MCF 10A (cell line): ENCODE measurements at regions not wholly inside any gene's neighbourhood (a gene's known extent, or its start where the extent isn't known, plus 50 kb on each side); places are given as distances from the start of the nearest gene placed in this dataset.

Source experiments
- BruUV-seq: library from RNA; stranded (reverse); fragments of 400-500 nt; replicated peaks from 2 replicates; lab custom pipeline; 2021; lab: Mats Ljungman, UMichigan
- CTCF ChIA-PET: fragments of 300-600 bp; sonication (Branson Sonifier 250); formaldehyde crosslinking; extraction: SDS; loops from one replicate; lab custom pipeline; 2021; ENCODE audit warnings: antibody characterized with exemption, inconsistent platforms; lab: Yijun Ruan, JAX
- POLR2A ChIA-PET: fragments of 300-600, 350-650 bp; sonication (Branson Sonifier 250); formaldehyde crosslinking; extraction: SDS; loops from one replicate; lab custom pipeline; 2020; ENCODE audit warnings: antibody characterized with exemption, inconsistent platforms; lab: Yijun Ruan, JAX
- DNase-seq: peaks from one replicate; pipeline ENCODE4 v3.0.0-alpha.2; 2018; ENCODE audit not compliant: unreplicated experiment
- H3K27ac Mint-ChIP-seq: one replicate; pipeline ENCODE4 v1.8.0; 2022; ENCODE audit warnings: mild to moderate bottlenecking, low read depth, mixed read lengths; ENCODE audit not compliant: unreplicated experiment
- H3K27me3 Mint-ChIP-seq: one replicate; pipeline ENCODE4 v1.8.0; 2022; ENCODE audit warnings: mixed read lengths; ENCODE audit not compliant: insufficient read depth, unreplicated experiment
- H3K36me3 Mint-ChIP-seq: one replicate; pipeline ENCODE4 v1.8.0; 2022; ENCODE audit warnings: mild to moderate bottlenecking, moderate library complexity, mixed read lengths; ENCODE audit not compliant: insufficient read depth, unreplicated experiment
- H3K4me1 Mint-ChIP-seq: one replicate; pipeline ENCODE4 v1.8.0; 2022; ENCODE audit warnings: mixed read lengths; ENCODE audit not compliant: insufficient read depth, unreplicated experiment
- H3K4me3 Mint-ChIP-seq: one replicate; pipeline ENCODE4 v1.8.0; 2022; ENCODE audit warnings: mild to moderate bottlenecking, moderate library complexity, mixed read lengths; ENCODE audit not compliant: unreplicated experiment
- H3K9me3 Mint-ChIP-seq: one replicate; pipeline ENCODE4 v1.8.0; 2022; ENCODE audit warnings: mixed read lengths; ENCODE audit not compliant: unreplicated experiment
- CTCF ChIP-seq: fragments of 200-600 bp; IDR thresholded peaks from one replicate; pipeline ENCODE4 v1.8.0; 2022; ENCODE audit warnings: antibody characterized with exemption, mild to moderate bottlenecking; ENCODE audit not compliant: unreplicated experiment
- intact Hi-C: fragments of 100-400 bp; cut with micrococcal nuclease; formaldehyde crosslinking; loops from 2 replicates; pipeline ENCODE4 v1.14.1; 2022

DNA sequence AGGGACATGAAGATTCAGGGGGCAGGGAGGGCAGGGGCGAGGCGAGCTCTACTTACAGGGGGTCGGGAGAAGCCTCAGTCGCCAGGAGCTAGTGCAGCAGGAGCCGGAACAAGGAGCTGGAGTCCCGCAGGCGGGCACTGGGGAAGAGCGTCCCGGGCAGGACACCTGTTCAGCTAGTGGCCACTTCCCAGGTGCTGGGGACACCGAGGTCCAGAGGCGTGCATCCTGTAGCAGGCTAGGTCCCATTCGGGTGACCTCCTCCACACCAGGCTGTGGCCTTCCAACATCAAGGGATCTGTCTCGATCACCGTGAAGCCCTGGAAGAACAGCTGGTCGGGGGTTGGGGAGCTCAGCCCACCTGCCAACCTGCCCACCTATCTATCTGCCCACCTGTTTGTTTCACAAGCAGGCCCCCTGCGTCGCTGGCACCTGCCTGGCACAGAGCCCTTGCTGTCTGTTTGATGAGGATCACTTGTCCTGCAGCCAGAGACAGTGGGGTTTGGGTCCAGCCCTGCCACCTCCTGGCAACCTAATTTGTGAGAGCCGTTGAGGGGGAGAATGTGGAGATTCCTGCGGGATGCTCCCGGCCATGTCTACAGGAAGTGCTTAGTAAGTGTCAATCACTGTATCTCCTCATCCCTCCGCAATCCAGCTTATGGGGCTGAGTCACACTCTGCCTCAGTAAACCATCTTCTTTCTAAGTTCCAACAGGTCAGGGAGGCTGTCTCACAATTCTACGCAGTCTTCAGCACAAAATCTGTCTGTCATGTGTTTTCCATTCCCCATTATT lies 940.9 kb downstream of the BRD1 start:
- Mint-ChIP-seq H3K4me1 (no peaks in the 10 kb centered on the region), H3K27ac (no peak overlapping the region), H3K27me3 (no peaks in the 10 kb centered on the region), H3K9me3 (no peaks in the 10 kb centered on the region), H3K4me3 (no peak overlapping the region), H3K36me3 (no peaks in the 10 kb centered on the region)
- CTCF ChIA-PET = interaction anchor here (0.7 kb wide), 1 partner anchor 56 kb away, joined by 3 read pairs; no protein-coding TSS in a partner anchor
- no peak for TF ChIP-seq CTCF
- DNase-seq = no peak
- no TSS peak for BruUV-seq
- POLR2A ChIA-PET = no interaction called here
- intact Hi-C loops = no loop called here

DNA sequence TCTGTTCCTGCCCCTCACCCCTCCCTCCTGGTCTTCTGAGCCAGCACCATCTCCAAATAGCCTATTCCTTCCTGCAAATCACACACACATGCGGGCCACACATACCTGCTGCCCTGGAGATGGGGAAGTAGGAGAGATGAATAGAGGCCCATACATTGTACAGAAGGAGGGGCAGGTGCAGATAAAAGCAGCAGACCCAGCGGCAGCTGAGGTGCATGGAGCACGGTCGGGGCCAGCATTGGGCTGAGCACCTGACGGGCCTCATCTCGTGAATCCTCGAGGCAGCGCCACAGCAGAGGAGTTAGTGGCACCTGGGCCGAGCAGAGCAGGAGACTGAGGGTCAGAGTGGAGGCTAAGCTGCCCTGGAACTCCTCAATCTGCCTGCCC lies 941.8 kb downstream of the BRD1 start:
- POLR2A ChIA-PET = no interaction called here
- H3K4me3 Mint-ChIP-seq = no peak overlapping the region

GRCh38 chr22:48885271-48885918 lies 942.3 kb downstream of the BRD1 start:
- H3K36me3 Mint-ChIP-seq = no peaks in the 10 kb centered on the region
- no peak for TF ChIP-seq CTCF
- no peaks in the 10 kb centered on the region for H3K27me3 Mint-ChIP-seq
- no peaks in the 10 kb centered on the region for H3K4me1 Mint-ChIP-seq
- BruUV-seq = no TSS peak
- H3K9me3 Mint-ChIP-seq = no peaks in the 10 kb centered on the region
- DNase-seq = no peak
- POLR2A ChIA-PET = no interaction called here
- intact Hi-C loops = no loop called here
- H3K4me3 Mint-ChIP-seq = no peak overlapping the region
- no peak overlapping the region for H3K27ac Mint-ChIP-seq
- CTCF ChIA-PET = no interaction called here

More for the DNA sequence above, 941.8 kb downstream of the BRD1 start:
- Mint-ChIP-seq H3K27ac (no peak overlapping the region), H3K36me3 (no peaks in the 10 kb centered on the region), H3K9me3 (no peaks in the 10 kb centered on the region), H3K27me3 (no peaks in the 10 kb centered on the region), H3K4me1 (no peaks in the 10 kb centered on the region)
- CTCF ChIA-PET = no interaction called here
- TF ChIP-seq CTCF = no peak
- DNase-seq = no peak
- intact Hi-C loops = no loop called here
- BruUV-seq = no TSS peak

DNA sequence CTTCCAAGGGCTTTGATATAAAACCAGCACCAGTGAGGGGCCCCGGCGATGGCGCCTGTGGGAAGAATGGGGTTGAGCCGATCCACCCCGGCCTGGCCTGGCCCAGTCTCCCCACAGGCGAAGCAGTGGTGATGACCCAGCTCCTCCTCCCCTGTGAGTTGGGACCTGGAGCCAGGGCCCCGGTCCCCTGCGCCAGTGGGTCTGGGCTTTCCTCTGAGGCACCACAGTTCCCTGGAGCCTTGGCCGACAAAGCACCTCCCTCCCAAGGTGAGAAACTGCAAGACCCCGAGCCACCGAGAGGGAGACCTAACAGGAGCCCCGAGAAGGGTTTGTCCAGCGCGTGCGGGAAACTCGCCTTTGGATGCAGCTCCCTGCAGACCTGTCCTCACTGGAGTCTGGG lies 942.9 kb downstream of the BRD1 start:
- CTCF ChIA-PET = no interaction called here
- TF ChIP-seq CTCF = no peak
- H3K9me3 Mint-ChIP-seq = no peaks in the 10 kb centered on the region

More for the DNA sequence above, 942.9 kb downstream of the BRD1 start:
- Mint-ChIP-seq H3K4me1 (no peaks in the 10 kb centered on the region), H3K36me3 (no peaks in the 10 kb centered on the region), H3K27ac (no peak overlapping the region), H3K27me3 (no peaks in the 10 kb centered on the region), H3K4me3 (no peak overlapping the region)
- no TSS peak for BruUV-seq
- DNase-seq = no peak
- POLR2A ChIA-PET = no interaction called here
- intact Hi-C loops = no loop called here
